Pons (tissue), 1 donor: ENCODE measurements at regions not wholly inside any gene's neighbourhood (a gene's known extent, or its start where the extent isn't known, plus 50 kb on each side); places are given as distances from the start of the nearest gene placed in this dataset.
A peak's percentile ranks its signal among the peaks of the same experiment; 100 is the strongest.

Experiments
- DNase-seq: peaks from one replicate; pipeline ENCODE4 v3.0.0-alpha.2; 2016; ENCODE audit warnings: low spot score

GRCh38 chr10:33416209-33416608, 81.7 kb upstream of the NRP1 start:
- DNase-seq, result no peak

GRCh38 chr10:33414841-33415240, 80.4 kb upstream of the NRP1 start:
- DNase-seq, result no peak

GRCh38 chr10:33412653-33413361, 78.3 kb upstream of the NRP1 start:
- no peak for DNase-seq

GRCh38 chr10:33412241-33412640, 77.8 kb upstream of the NRP1 start:
- no peak for DNase-seq

- no peak for DNase-seq
Observed at GRCh38 chr10:33410860-33411234, 76.4 kb upstream of the NRP1 start.

- no peak for DNase-seq
Observed at GRCh38 chr10:33410096-33410859, 75.8 kb upstream of the NRP1 start.

GRCh38 chr10:33406596-33406995, 72.1 kb upstream of the NRP1 start:
- DNase-seq, result no peak

- DNase-seq, result no peak
Observed at GRCh38 chr10:33402220-33403073, 68.0 kb upstream of the NRP1 start.

GRCh38 chr10:33401300-33401699, 66.8 kb upstream of the NRP1 start:
- no peak for DNase-seq

GRCh38 chr10:33398796-33399195, 64.3 kb upstream of the NRP1 start:
- no peak for DNase-seq

GRCh38 chr10:33396938-33397337, 62.5 kb upstream of the NRP1 start:
- DNase-seq, result no peak

GRCh38 chr10:33396279-33396678, 61.8 kb upstream of the NRP1 start:
- no peak for DNase-seq

- no peak for DNase-seq
Observed at GRCh38 chr10:33395201-33395600, 60.7 kb upstream of the NRP1 start.

GRCh38 chr10:33392706-33393105, 58.2 kb upstream of the NRP1 start:
- DNase-seq, result no peak

GRCh38 chr10:33391611-33392465, 57.4 kb upstream of the NRP1 start:
- no peak for DNase-seq

- no peak for DNase-seq
Observed at GRCh38 chr10:33390046-33390445, 55.6 kb upstream of the NRP1 start.

GRCh38 chr10:33388785-33389184, 54.3 kb upstream of the NRP1 start:
- DNase-seq, result peak; percentile 3

- DNase-seq, result no peak
Observed at GRCh38 chr10:33388382-33388781, 53.9 kb upstream of the NRP1 start.

- DNase-seq, result no peak
Observed at GRCh38 chr10:33387720-33388119, 53.3 kb upstream of the NRP1 start.

GRCh38 chr10:33386926-33387325, 52.5 kb upstream of the NRP1 start:
- DNase-seq, result no peak

GRCh38 chr10:33385686-33386085, 51.2 kb upstream of the NRP1 start:
- no peak for DNase-seq

GRCh38 chr10:33385015-33385414, 50.5 kb upstream of the NRP1 start:
- no peak for DNase-seq
